ENCODE measurements at regions not wholly inside any gene's neighbourhood (a gene's known extent, or its start where the extent isn't known, plus 50 kb on each side); places are given as distances from the start of the nearest gene placed in this dataset.

GRCh38 chr14:85813040-85813439 is 283.1 kb downstream of the FLRT2 start:
- ChIA-PET CTCF (interaction anchor here (0.6 to 1.3 kb wide), 2 partner anchors 168 to 223 kb away, joined by 3 read pairs; no protein-coding TSS in a partner anchor), POLR2A (no interaction called here), RAD21 (ENCODE audit: unreplicated experiment) (no interaction called here), SMC1A (ENCODE audit: uncharacterized antibody, unreplicated experiment) (no interaction called here)
- H3K36me3 ChIP-seq (ENCODE audit: control insufficient read depth in 2 of 2, insufficient read depth in 2 of 2, low read length in 1 of 2), result no peaks in the 10 kb centered on the region
- no peaks in the 10 kb centered on the region for H3K4me1 ChIP-seq (ENCODE audit: control insufficient read depth, insufficient read depth, low read length)
- intact Hi-C loops (cut with micrococcal nuclease; ENCODE audit: unreplicated experiment), result no loop called here
- no peak overlapping the region for H2AFZ ChIP-seq (ENCODE audit: control insufficient read depth, low read depth, low read length)
- no peaks in the 10 kb centered on the region; the same call in 2 of the 3 replicates for H3K9me3 ChIP-seq (replicated peaks; ENCODE audit: control insufficient read depth, insufficient read depth, low read length)
- H3K27me3 ChIP-seq (replicated peaks in 1 of 2; ENCODE audit: control insufficient read depth in 2 of 2, insufficient read depth in 2 of 2, low read length in 1 of 2), result no peaks in the 10 kb centered on the region
- no peak overlapping the region for H3K27ac ChIP-seq (ENCODE audit: control insufficient read depth, insufficient read depth)
- H3K79me2 ChIP-seq (ENCODE audit: control insufficient read depth, insufficient read depth, low read length), result no peaks in the 10 kb centered on the region
- no peak overlapping the region for H3K4me3 ChIP-seq
- BruUV-seq (replicated peaks), result no TSS peak
- no peak for ATAC-seq
- H3K9ac ChIP-seq (ENCODE audit: control insufficient read depth, insufficient read depth, low read length), result no peak overlapping the region
- 6% methylated on average over 2 of the region's 2 CpGs for WGBS (ENCODE audit: insufficient coverage, insufficient replicate concordance, low lambda C conversion rate, missing lambda C conversion rate)
- H3K4me2 ChIP-seq (ENCODE audit: control insufficient read depth, insufficient read depth), result no peak overlapping the region
- in situ Hi-C loops (cut with MboI), result no loop called here
- no peaks in the 10 kb centered on the region for H4K20me1 ChIP-seq (ENCODE audit: control insufficient read depth, insufficient read depth)
- DNase-seq (ENCODE audit: low read depth, low spot score), result no peak
- FAIRE-seq, result no peak
- no peak for TF ChIP-seq HDAC6 (IDR thresholded peaks at IDR 0.05; ENCODE audit: unreplicated experiment)
- no peak for TF ChIP-seq REST (IDR thresholded peaks at IDR 0.05; ENCODE audit: low read depth, low read length)
- TF ChIP-seq EGR1 (IDR thresholded peaks at IDR 0.05; ENCODE audit: borderline replicate concordance in 1 of 2, low read depth in 2 of 2, low read length in 2 of 2), result no peak
- TF ChIP-seq SMAD1 (IDR thresholded peaks at IDR 0.05; ENCODE audit: low read depth, partially characterized antibody), result no peak
- no peak for TF ChIP-seq IRF4 (IDR thresholded peaks at IDR 0.05; ENCODE audit: low read depth, low read length)
- TF ChIP-seq ZBTB40 (IDR thresholded peaks at IDR 0.05; ENCODE audit: borderline replicate concordance), result no peak
- no peak for TF ChIP-seq JUNB (IDR thresholded peaks at IDR 0.05)
- no peak for TF ChIP-seq SREBF2 (IDR thresholded peaks at IDR 0.05; ENCODE audit: low read length)
- no peak for TF ChIP-seq NKRF (conservative IDR thresholded peaks at IDR 0.05)
- no peak for TF ChIP-seq YY1 (IDR thresholded peaks at IDR 0.05; ENCODE audit: low read depth, low read length)
- no peak for TF ChIP-seq SUZ12 (IDR thresholded peaks at IDR 0.05; ENCODE audit: unreplicated experiment)
- TF ChIP-seq SREBF1 (IDR thresholded peaks at IDR 0.05; ENCODE audit: low read length), result no peak
- no peak for TF ChIP-seq RBBP5 (conservative IDR thresholded peaks at IDR 0.05)
- no peak for TF ChIP-seq DPF2 (IDR thresholded peaks at IDR 0.05)
- no peak for TF ChIP-seq TCF12 (IDR thresholded peaks at IDR 0.05; ENCODE audit: low read depth, low read length)
- TF ChIP-seq EED (IDR thresholded peaks at IDR 0.05; ENCODE audit: low read depth), result no peak
